GM21360 (cell line): ENCODE measurements at regions not wholly inside any gene's neighbourhood (a gene's known extent, or its start where the extent isn't known, plus 50 kb on each side); places are given as distances from the start of the nearest gene placed in this dataset.

Source experiments
- ATAC-seq: cut with Tn5 transposase; IDR thresholded peaks from one replicate; pipeline ENCODE4 v1.9.1; 2021; ENCODE audit warnings: mild to moderate bottlenecking, moderate library complexity; ENCODE audit not compliant: unreplicated experiment

DNA sequence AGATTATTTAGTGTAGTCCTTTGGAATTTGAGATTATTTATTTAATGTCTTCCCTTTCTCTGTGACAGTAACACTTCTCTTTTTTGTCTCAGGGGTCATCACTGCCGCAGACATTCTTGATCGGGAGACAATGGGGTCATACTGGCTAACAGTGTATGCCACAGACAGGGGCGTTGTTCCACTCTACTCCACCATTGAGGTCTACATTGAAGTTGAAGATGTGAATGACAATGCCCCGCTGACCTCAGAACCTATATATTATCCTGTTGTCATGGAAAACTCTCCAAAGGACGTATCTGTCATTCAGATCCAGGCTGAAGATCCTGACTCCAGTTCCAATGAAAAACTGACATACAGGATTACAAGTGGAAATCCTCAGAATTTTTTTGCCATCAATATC, 299.9 kb downstream of the FAT3 start:
- ATAC-seq, result no peak

DNA sequence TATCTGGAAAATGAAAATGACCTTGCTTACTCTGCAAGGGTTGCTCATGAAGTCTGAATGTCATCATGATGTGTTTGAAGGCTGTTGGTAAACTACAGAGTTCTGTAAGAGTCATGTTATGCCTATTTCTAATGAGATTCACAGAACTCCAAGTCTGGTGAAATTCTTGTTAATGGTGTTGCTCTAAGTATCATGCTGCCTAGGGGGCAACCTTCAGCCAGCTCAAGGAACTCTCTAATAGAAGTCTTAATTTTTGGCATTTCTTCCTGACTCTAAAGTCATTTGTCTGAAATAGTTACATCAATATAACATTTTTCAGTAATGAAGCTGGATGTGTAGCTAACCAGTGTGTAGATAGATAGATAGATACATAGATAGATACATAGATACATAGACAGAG, 302.8 kb downstream of the FAT3 start:
- no peak for ATAC-seq

DNA sequence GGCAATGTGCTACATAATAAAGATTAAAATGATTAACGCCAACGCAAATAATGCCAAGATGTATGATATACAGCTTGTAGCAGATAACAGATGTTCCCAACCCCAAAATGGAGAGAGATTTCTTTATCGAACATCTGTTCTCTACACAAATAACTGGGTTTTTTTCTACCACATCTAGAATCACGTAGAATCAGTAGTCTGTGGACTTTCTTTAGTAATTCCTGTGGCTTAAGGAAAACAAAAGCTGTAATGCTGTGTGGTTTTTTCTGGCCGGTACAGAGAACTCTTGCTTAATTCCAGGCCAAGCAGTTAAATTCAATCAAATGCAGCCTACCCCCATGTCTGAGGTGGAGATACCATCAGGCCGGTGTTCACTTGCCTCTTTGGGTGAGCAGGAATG, 303.4 kb downstream of the FAT3 start:
- ATAC-seq, result no peak

- no peak for ATAC-seq
Measured at GRCh38 chr11:92531065-92531739, 306.6 kb downstream of the FAT3 start.

GRCh38 chr11:92533657-92534335, 309.2 kb downstream of the FAT3 start:
- ATAC-seq, result no peak

DNA sequence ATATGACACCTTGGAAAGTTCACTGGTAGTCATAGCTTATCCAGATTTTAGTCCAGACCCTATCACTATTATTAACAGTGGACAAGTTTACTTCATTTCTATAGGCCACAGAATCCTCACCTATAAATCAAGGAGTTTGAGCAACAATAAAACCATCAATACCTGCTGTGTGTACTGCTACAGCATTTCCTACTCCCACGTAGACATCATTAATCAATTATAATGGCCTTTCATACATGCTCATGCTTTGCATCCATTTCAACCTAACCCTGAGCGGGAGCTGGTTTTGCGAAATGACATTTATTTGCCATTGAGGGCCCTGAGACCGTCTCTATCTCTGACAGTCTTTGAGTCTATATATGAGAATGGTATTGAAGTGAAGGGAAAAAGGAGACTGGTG, 312.3 kb downstream of the FAT3 start:
- ATAC-seq, result no peak

- ATAC-seq, result no peak
Measured at GRCh38 chr11:92540096-92540495, 315.5 kb downstream of the FAT3 start.

DNA sequence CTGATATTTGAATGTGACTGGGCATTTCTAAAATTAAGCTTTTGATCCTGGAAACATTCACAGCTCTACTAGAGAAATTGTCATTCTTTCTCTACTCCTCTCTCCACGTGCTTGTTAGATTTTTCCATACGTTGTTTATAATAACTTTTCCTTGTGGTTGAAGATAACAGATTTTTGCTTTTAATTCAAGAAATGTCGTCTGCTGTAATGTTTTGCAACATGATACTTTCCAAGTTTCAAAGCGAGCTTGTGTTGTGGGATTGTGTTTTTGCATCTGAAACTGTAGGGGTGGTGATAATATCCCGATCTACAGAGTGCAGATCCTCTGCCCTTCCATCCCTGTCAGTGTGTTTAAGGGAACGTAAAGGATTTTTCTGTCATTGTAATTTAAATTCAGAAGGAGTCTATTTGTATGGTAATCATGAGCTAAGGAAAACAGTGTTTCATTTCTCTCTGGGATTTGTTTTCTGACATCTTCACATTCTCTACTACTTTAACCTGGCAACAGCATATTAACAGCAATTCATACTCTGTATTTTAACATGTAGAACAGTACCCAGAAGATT, 321.4 kb downstream of the FAT3 start:
- no peak for ATAC-seq

GRCh38 chr11:92546603-92547002, 322.0 kb downstream of the FAT3 start:
- no peak for ATAC-seq

DNA sequence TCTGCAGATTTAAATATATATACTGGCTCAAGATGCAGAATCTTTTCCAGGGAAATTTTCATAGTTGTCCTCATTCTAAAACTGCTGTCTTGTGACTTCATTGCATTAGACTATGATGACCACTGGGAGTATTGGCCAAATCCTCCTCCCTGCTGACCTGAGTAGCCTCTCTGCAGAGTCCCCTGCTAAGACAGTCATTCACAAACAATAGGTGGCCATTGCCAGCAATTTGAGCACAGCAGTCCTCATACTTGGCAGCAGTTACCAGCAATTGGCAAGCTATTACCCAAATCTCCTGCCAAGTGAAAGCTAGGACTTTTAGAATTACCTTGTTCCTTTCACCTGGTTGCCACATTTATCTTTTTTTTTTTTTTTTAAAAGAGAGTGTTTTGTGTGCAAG, 325.8 kb downstream of the FAT3 start:
- no peak for ATAC-seq

DNA sequence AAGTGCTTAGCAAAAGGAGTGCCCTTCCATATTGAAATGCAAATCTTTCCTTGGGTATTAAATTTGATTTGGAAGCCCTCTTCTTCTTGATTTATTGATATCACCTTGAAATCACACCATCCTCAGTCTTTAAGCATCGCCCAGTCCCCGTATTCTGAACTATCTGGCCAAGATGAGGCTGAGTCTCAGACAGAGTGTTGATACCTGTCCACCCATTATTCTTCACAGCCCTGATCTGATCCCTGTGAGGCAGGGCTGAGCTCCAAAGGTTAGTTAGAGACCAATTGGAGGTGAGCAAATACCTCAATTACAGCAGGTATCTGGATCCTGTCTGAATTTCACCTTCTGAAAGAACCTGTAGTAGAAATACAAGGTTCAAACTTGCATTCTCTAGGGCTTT, 326.3 kb downstream of the FAT3 start:
- ATAC-seq, result no peak

DNA sequence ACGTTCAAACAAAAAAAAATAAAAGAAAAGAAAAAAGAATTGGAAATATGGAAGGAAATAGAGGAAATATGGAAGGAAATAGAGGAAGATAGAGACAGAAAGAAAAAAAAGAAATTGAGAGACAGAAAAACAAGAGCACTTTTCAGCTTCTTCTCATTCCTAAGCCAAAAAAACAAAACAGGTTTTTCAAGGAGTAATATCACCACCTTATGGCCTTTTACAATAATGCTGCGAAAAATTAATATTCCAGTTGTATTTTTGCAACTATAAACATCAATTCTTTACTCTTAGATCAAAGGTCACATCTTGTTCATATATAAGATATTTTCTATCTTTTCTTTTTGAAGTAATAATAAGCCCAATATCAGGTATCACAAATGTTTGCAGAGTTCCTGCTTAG, 328.3 kb downstream of the FAT3 start:
- no peak for ATAC-seq

DNA sequence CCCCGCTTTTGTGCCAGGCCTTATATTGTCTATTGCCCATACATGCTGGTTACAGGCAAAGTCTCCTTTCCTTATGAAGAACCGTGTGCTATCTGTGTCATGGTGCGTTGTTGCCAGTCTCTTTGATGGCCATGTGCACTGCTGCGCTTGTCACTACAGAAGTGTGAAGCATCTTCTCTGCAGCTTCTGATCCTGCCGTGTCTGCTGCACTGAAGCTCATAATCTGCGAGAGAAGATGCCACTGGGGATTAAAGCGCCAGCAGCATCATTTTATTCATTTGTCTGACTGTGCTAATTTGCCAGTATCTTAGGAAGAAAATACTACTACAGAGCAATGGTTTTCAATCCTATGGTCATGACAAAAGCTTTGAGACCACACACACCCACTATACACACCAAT, 330.1 kb downstream of the FAT3 start:
- no peak for ATAC-seq

GRCh38 chr11:92556431-92556830, 331.8 kb downstream of the FAT3 start:
- no peak for ATAC-seq

DNA sequence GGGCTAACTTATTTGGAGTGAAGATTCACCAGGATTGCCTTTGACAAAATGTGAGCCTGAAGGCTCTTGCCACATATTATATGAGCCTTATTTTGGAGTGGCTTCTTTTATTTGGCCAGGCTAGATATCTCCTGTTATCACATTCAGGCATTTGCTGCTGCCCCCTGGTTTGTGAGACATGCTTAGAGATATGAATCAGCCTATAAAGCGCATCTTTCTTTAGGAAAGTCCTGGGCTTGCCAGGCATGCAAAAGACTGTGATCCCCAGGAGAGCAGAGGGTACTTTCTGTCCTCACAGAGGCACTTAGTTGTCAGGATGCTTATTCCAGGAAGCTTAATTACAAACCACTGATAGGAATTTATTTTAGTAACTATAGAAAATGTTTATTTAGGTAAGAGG, 333.3 kb downstream of the FAT3 start:
- no peak for ATAC-seq

DNA sequence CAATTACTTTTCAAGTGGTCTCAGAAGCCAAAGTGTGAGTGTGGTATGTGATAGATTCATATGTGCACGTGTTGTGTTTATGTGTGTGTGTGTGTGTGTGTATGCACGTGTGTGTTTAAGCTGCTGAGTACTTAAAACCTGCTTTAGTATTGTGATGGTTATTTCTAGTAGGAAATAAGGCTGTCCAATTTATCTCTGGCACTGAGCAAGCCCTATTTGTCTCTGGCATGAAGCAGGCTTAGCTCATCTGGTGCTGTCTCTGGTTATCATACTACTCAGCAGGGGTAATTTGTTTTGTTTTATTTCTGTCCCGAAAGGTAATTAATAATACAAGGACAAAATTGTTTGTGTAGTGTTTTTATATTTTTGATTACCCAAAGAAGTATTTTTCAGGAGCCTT, 333.7 kb downstream of the FAT3 start:
- no peak for ATAC-seq

DNA sequence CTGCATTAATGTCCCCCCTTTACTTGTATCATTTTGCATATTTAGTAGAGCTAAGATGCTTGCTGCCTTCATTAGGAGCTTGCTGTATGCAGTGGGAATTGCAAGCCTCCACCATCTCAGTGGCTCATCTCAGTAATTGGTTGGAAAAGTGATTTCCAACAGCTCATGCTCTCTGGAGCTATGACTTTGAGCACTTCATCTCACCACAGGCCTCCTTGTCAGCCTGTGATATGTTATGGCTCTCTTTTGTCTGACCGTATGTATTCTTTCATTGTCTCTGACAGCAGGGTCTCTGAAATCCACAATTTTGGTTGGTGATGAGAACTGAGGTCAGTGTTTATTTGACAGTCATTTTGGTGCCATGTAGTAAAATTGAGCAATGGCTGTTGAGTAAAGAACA, 345.1 kb downstream of the FAT3 start:
- ATAC-seq, result no peak

GRCh38 chr11:92572559-92572958, 347.9 kb downstream of the FAT3 start:
- no peak for ATAC-seq

- no peak for ATAC-seq
Measured at GRCh38 chr11:92576315-92576714, 351.7 kb downstream of the FAT3 start.

DNA sequence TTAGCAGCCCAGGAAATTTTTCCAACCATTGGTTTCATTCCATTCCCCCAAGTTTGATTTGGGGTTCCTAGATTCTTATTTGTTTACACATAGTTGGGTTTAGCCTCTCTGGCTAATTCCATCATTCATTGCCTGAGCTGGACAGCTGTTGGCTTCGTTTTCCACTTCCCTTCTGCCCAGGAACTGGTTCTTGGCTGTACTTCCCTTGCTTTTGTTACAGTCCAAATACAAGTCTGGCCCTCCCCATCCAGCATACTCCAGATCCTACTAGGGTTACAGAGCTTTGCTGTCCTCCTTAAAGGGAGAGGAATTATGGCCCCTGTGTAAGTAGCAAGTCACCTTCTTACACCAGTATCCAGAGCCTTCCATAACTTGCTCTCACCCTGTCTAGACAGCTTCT, 356.3 kb downstream of the FAT3 start:
- no peak for ATAC-seq

- no peak for ATAC-seq
Measured at GRCh38 chr11:92588393-92588792, 363.8 kb downstream of the FAT3 start.

DNA sequence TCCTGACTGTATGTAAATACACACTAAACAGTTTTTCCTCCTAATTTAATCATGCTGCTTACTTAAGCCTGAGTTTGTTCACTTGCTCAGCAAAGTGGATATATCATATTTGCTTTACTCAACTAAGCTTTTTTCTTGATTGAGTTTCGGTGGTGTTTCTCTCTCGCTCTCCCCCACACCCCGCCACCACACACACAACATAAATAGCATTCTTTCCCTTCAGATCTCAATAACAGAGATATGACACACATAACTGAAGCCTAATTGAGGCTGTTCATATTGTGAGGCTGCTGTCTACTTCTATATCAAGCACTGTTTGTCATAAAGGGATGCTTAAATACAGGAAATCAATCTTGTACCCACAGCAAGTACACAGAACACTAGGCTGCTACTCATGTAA, 364.9 kb downstream of the FAT3 start:
- no peak for ATAC-seq

DNA sequence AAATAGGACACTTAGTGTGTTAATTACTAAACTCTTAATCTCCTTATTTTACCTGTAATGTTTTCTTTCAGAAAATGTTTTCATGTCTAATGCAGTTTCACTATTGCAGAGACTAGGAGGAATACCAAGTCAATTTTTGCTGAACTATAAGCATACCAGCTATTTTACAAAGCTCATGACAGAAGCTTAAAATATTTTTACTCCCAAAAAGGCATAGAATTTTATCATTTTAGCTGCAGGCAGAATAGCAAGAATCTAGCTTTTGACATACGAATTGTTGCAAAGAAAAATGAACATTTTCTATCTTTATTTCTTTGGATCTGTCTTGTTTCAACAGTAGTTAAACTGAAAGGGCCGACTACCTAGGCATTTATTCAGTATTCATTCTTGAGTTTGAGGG, 366.9 kb downstream of the FAT3 start:
- ATAC-seq, result no peak
